SW480 (cell line): ENCODE measurements at regions not wholly inside any gene's neighbourhood (a gene's known extent, or its start where the extent isn't known, plus 50 kb on each side); places are given as distances from the start of the nearest gene placed in this dataset.

Experiments used
- DNase-seq: peaks from one replicate; pipeline ENCODE4 v3.0.0-alpha.2; 2016; ENCODE audit warnings: low spot score

DNA sequence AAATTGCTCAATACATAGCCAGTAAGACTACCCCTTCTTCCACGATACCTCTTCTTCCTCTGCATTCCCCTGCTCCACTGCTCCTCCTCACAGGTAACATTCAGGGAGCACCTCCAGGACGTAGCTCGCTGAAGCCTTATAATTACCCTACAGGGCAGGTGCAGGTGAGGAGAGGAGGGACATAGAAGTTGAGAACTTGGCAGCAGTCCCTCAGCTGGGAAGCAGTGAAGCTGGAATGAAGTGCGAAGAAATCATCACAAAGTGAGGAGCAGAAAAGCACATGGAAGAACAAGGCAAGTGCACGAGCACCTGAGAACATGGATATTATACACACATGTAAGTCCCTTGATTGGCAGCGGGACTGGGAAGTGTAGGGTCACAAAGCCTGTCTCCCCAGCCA, 118.2 kb downstream of the HSD17B3 start:
- no peak for DNase-seq

DNA sequence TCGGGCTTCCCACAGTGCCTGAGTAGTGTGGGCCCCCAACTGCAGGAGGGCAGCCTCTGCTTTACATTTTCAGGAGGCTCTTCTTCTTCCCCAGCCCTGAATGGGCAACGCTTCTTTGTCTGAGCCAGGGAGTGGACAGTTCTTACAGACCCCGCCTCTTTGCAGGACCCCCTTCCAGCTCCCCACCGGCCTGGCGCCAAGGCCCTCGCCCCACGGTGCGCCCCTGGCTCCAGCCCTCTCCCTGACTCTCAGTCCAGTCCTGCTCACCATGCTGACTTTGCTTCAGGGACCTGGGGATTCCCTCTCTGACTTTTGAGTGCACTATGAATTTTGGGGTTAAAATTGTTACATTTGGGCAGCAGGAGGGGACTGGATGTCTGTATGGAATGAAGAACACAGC, 123.8 kb downstream of the HSD17B3 start:
- no peak for DNase-seq

DNA sequence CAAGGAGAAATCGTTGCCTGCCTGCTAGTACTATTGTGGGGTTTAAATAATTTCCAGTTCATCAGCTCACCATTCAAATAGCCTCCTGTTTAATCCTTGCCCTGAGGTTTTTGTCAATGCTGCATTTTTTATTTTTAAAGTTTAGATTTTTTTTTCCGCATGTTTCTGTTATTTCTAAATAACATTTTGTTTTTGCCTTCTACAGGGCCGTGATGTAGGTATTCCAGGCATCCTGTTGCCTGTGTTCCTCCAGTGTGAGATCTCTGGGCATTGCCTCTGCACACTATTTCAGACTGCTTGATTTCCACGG, 124.3 kb downstream of the HSD17B3 start:
- no peak for DNase-seq

DNA sequence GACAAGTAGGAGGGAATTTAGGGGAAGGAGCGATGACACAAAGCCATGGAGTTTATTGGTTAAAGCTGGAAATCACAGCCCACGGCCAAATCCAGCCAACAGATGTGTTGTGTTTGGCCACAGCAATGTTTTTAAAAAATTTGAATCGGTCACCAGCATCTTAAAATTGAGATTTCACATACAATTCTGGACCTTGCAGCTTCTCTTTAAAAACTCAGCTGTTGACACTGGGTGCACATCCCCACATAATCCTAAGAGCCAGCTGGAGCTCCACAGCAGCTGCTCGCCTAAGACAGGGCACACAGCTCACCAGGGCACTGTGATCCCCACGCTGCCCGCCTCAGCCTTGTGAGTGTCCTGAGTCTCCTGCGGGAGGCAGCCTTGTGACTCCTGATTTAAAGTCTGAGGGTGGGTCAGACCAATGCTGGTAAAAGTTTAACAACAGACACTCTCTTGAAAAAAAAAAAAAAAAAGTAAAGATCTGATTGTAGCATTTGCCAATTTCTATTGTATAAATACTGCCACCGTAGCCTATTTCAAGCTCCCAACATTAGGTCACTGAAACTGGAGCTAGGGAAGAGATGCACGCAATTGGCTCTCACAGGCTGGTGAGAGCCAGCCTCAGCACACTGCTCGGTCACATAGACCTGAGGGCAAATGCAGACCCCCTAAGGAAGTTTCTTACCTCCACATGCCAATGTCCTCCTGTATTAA, 124.8 kb downstream of the HSD17B3 start:
- no peak for DNase-seq

DNA sequence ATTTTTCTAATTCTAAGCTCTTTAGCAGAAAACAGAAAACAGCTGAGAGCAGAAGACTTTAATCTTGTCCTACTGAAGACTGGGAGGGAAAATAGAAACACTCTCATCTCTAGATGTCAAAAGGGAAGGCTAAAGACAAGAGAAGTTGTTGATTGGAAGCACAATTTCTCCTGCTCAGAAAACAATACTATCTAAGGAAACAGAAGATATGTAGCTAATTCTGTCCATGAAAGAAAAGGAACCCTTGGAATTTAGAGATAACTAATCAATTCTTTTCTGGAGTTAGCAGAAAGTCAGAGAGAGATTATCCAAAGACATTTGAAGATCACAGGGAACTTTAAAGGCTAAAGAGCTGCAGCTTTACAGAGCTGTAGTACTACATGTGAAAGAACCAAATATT, 126.2 kb downstream of the HSD17B3 start:
- no peak for DNase-seq

DNA sequence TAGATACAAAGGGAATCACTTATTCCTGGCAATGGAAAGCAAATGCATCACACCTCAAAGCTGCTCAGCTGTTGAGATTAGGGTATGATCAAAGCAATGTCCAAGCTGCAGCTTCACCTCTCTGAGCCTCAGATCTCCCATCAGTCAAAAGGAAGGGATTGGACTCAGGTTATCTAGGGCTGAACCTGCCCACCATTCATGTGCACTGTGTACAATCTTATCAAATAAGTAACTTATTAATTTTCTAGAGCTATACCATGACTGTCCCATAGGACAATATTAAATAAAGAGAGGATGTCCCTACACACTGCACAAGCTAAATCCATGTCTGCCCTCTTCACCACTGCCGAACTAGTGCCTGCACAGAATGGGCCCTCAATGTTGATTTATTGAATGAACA, 127.0 kb downstream of the HSD17B3 start:
- DNase-seq, result no peak

DNA sequence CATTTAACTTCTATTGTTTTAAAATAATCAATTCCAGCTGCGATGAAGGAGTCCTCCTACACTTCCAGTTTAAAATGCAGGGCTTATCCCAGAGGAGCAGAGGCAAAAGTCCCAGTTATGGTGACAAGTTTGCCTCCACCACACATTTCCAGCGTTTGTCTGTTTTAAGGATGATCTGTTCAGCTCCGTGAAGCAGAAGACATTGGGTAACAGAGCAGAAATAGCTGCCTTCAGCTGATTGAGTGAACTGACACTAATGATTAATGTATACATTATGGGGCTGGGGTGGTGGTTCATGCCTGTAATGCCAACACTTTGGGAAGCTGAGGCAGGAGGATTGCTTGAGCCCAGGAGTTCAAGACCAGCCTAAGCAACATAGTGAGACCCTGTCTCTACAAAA, 127.6 kb downstream of the HSD17B3 start:
- DNase-seq, result no peak

DNA sequence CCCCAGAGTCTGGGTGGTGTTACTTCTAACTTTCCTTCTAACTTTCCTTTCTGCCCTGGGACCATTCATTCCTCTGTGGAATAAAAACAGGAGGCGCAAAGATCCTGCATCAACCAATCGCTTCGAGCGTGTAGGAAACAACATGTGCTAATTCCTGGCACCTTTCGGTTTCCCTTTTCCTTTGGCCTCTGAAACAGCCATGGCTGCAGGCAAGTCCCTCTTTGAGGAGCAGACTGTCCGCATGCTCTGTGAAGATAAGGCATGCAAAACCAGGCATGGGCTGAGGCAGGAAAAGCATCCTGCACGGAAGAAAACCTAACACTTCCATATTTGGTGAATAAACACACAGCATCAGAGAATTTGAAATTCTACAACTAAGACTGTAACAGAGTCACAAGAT, 128.3 kb downstream of the HSD17B3 start:
- no peak for DNase-seq

DNA sequence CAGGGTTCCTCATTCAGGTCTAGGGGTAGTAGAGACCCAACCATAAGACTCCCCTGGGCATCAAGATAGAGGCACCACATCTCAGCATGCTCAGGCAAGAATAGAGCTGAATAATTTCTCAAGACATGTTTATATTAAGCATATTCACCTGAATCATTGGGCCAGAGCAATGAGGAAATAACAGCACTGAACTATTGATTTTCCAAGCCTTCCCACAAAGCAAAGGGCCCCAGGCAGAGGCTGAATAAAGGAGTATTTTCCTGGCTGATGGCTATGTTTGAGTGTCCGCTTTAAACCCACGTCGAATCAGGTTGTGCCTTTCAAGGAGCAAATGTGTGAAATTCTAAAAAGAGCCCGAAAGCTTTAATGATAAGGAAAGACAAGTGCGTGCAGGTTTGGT, 129.2 kb downstream of the HSD17B3 start:
- no peak for DNase-seq

DNA sequence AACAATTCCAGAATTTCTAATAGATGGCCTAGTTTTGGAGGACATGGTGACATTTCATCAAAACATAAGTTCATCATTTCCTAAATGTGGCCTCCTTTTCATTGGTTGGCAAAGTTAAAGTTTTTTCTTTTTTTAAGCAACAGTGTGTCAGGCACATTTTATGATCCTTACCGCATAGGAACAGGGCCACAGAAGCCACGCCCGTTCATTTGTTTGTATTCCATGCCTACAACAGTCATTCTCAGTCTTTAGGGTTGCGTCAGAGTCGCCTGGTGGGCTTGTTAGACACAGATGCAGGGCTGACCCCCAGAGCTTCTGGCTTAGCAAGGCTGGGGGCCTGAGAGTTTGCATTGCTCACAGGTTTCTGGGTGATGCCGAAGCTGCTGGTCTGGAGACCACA, 130.2 kb downstream of the HSD17B3 start:
- no peak for DNase-seq

DNA sequence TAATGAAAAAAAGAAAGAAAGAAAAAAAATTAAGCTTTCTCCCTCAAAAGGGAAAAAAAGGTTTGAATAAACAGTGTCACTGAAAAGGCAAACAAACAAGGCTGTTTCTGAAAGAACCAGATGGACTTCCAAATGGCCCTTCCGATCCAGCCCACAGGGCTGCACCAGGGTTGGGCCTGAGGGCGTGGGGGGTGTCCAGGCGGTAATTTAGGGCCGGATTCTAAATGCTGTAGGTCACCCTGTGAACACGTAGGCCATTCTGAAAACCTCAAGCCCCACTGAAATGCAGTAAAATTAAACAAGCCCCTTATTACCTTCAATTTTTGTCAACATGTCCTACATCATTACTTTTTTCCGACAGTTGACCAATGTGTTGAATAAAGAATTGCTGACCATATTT, 132.1 kb downstream of the HSD17B3 start:
- no peak for DNase-seq

DNA sequence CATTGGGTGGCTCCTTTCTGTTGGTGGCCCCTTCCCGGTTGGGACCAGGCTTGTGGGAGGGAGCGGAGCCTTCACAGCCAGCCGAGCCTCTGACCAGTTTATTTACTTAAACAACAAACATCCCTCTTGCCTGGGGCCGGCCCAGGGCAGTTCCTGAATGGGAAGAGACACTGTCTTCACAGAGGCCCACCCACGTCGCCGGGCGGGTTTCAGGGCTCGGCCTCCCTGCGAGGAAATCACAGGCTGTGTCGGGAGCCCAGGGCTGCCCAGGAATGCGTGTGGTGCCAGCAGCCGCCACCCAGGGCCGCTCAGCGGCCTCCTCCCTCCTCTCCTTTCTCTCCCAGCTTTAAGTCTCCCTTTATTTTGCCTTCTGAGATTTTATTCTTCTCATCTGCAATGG, 132.5 kb downstream of the HSD17B3 start:
- peak; percentile 78 for DNase-seq

DNA sequence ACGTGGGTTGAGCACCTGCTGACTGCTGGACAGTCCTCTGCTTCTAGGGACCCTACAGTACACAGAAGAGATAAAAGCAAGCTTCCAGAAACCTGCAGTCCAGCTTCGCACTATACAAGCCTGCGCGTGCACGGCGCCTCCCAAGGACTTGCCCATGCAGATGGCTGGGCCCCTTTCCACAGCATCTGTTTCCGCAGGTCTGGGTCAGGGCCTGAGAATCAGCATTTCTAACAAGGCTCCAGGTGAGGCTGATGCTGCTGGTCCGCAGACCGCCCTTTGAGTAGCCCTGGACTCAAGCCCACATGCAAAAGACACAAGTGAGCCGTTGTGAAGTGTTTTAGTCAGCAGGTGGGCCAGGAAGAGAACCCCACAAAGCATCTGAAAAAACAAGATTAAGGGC, 133.1 kb downstream of the HSD17B3 start:
- DNase-seq, result no peak

DNA sequence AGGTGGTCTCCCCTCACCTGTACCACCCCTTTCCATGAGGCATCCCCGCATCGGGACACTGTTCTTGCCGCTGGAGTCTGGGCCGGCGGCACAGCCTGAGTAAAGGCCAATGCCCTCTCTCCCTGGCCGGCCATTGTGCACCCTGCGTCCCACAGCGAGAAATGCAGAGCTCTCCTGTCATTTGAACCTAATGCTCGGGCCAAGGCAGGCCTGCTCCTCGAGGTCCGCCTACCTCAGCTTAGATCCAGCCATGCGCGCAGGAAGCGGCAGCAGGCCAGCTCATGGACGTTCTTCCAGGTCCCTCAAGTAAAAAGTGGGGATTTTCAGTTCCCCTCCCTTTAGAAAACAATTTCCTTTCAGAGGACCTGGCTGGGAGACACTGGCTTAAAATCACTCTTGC, 135.0 kb downstream of the HSD17B3 start:
- no peak for DNase-seq

DNA sequence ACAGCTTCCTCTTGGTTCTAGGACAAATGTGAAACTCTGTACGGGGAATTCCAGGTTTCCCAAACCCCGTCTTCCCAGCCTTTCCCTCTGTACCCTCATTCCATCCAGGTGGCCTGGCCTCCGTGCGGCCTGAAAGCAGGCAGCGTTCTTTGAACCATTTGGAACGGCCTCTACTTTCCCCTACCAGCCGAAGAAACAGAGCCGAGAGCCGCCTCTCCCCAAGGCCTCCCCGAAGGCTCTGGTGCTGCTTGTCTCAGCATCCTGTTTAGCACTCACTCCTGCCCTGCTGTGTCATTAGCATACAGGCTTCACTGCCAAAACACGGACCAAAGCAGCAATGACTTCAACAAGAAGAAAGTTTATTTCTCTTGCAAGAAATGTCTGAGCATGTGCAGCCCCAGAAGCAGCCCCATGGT, 137.7 kb downstream of the HSD17B3 start:
- DNase-seq, result no peak

DNA sequence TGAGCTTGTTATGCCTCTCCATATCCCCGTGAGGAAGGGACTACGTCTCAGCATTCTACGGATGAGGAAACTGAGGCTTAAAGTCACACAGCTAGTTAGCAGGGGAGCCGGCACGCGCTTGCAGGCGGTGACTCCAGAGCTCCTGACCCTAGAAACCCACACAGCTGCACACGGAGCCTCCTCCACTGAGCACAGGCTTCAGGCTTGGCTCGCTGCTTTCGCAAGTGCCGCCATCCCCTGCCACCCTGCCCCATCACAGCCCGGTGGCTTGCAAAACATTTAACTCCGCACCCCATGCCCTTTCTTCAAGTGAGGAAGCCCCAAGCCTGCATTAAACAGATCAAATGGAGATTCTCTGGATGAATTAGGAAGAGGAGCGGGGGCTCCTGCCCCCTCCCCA, 138.3 kb downstream of the HSD17B3 start:
- DNase-seq, result no peak

DNA sequence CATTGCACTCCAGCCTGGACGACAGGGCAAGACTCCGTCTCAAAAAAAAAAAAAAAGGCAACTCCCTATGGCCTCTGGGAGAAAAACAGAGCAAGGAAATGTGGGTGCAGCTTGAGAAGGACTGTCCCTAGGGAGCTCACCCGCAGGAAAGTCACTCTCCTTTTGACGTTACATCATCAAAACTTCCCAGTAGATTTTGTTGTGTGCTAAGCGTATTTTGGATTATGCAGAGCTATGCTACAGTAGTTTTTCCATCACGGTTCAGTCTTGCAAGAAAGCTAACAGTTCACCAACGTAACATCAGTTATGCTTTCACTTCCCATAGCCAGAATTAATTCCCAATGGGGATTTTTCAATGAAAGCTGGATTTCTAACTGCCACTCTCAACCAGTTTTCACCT, 138.8 kb downstream of the HSD17B3 start:
- DNase-seq, result no peak

DNA sequence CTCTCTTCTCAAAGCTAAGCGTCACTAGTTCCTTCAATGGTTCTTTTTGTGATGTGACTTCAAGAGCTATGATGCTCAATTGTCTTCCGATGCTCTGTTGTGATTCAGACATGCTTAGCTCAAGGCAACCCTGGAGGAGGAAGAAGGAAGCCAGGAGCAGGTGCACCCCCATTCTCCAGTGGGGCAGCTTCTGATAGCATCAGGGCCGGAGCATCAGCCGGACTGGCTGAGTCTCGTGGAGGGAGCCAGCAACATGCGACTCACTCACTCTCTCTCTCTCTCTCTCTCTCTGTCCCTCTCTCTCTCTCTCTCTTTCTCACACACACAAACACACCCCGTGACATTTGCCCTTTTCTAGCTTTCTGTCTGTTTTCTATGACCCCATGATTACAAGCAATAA, 140.2 kb downstream of the HSD17B3 start:
- DNase-seq, result no peak

DNA sequence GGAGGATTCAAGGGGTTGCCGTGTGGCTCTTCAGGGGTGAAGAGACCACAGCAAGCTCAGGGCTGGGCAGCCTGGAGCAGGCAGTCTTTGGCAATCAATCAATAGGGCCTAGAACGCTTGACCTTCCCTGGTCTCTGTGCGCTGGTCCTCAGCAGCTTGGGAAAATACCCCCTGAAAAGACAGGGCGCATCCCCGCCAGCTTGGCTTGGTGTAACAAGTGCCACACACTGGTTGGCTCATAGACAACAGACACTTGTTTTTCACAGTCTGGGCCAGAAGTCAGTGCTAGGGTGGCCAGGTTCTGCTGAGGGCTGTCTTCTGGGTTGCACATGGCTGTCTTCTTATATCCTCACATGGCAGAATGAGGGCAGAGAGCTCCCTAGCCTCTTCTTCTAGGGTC, 141.1 kb downstream of the HSD17B3 start:
- DNase-seq, result no peak

DNA sequence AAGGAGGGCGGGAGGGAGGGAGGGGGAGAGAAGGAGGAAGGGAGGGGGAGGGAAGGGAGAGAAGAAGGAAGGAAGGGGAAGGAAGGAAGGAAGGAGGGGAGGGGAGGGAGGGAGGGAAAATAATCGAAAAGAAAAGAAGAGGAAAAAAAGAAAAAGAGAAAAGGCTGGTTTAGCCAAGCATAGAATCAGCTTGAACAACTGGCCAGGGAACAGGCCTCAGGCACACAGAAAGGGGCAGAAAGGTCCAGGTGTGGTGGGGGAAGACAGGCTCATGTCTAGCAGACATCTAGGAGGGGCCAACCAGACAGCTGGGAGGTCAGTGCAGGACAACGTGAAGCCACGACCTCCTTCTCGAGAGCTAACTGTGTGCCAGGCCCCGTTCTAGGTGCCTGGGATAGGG, 141.8 kb downstream of the HSD17B3 start:
- DNase-seq, result no peak

DNA sequence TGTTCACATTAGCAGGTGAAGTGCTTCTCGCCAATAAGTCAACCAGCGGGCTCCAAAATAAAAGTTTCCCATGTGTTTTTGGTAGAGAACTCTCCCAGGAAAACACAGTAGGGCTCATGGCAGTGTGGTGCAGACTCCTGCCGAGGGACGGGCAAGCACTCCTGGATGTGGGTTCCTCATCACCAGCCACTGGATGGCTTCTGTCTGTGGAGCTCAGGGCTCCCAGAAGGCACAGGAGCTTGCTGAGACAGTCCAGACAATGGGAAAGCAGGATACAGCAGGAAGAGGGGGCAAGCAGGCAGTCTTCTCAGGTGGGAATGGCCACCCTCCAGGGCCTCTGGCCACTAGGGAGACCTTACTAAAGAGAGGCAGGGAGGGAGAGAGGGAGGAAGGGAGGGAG, 142.4 kb downstream of the HSD17B3 start:
- DNase-seq, result no peak

DNA sequence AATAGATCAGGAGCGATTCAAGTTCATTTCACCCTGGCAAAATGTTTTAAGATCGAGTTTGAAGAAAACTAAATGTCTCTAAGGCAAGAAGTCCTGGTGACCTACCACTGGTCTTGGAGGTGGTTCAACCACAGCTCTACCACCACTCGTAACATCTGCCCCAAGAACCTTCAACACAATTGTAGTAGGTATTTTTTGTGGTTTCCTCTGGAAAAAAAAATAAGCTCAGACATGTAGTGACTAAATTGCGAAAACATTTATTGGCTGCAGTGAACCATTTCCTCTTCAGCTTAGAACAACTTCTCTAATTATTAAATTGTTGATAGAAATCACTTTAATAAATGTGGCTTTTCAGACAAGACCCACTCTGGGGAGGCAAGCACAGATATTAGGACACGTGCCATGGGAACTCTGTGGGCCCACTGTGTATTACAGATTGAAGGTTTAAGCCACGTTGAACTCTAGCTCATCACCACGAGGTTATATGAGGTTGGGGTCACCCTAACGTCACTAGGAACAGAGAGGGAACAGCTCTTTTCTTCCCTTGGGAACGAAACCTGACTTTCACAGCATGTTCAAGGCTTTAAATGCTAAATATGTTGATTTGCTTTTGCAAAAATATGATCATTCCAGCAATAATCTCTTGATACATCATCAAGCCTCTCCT, 142.9 kb downstream of the HSD17B3 start:
- no peak for DNase-seq

DNA sequence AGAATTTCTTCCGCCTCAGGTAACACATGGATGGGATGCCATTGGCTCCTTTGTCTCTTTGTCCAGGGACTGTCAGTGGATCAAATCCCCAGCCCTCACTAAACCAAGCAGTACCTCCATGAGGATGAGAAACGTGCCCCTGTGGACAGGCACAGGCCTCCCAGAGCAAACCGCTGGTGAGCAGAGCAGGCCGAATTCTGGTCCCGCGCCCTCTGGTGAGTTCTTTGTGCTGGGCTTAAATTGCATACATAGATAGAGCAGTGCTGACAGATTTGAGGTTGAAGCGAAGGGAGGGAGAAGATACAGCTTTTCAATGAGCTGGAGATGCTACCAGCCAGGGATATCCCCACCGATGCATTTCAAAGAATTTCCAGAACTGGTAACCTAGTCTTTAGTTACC, 143.8 kb downstream of the HSD17B3 start:
- DNase-seq, result no peak

DNA sequence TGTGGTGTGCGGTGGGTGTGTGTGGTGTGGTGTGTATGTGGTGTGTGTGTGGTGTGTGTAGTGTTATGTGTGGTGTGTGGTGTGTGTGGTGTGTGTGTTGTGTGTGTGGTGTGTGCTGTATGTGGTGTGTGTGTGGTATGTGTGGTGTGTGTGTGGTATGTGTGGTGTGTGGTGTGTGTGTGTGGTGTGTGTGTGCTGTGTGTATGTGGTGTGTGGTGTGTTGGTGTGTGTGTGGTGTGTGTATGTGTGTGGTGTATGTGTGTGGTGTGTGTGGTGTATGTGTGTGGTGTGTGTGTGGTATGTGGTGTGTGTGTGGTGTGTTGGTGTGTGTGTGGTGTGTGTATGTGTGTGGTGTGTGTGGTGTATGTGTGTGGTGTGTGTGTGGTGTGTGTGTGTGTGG, 144.3 kb downstream of the HSD17B3 start:
- no peak for DNase-seq
